Esophagus muscularis mucosa (tissue), 4 donors: ENCODE measurements at regions not wholly inside any gene's neighbourhood (a gene's known extent, or its start where the extent isn't known, plus 50 kb on each side); places are given as distances from the start of the nearest gene placed in this dataset.

ENCODE experiments used
- DNase-seq: peaks from one replicate; pipeline ENCODE4 v3.0.0-alpha.2; 2017; ENCODE audit errors: extremely low spot score
- H3K27ac ChIP-seq, 4 donors: fragments of 200-600 bp; sonication (generic); replicated peaks in 1 of 4; 1 replicate in 3 of 4; 2 replicates in 1 of 4; pipeline ENCODE4 v1.5.1; 2016 to 2019; ENCODE audit warnings: mild to moderate bottlenecking in 1 of 4
- H3K27me3 ChIP-seq, 4 donors: fragments of 200-600 bp; sonication (generic); one replicate each; pipeline versions ENCODE4 v1.5.1 to v1.6.0; 2016 to 2019
- H3K36me3 ChIP-seq, 4 donors: fragments of 200-600 bp; sonication (generic); one replicate each; pipeline ENCODE4 v1.5.1; 2016 to 2019
- H3K4me1 ChIP-seq, 4 donors: fragments of 200-600 bp; sonication (generic); one replicate each; pipeline ENCODE4 v1.5.1; 2016 to 2019
- H3K4me3 ChIP-seq, 4 donors: fragments of 200-600 bp; sonication (generic); 1 replicate in 2 of 4; 2 replicates in 2 of 4; pipeline ENCODE4 v1.5.1; 2016 to 2019; ENCODE audit warnings: mild to moderate bottlenecking in 4 of 4, moderate library complexity in 1 of 4
- H3K9me3 ChIP-seq, 4 donors: fragments of 200-600 bp; sonication (generic); 1 replicate in 3 of 4; 2 replicates in 1 of 4; pipeline ENCODE4 v1.5.1; 2016 to 2019
- EP300 ChIP-seq: sonication (generic); formaldehyde crosslinking; IDR thresholded peaks from one replicate; pipeline ENCODE4 v1.6.1; 2017; ENCODE audit warnings: antibody characterized with exemption
- POLR2A ChIP-seq: fragments of 450-650 bp; IDR thresholded peaks from one replicate; pipeline ENCODE4 v1.6.1; 2017; ENCODE audit warnings: antibody characterized with exemption, moderate library complexity, mild to moderate bottlenecking, low read depth
- POLR2AphosphoS5 ChIP-seq, 2 donors: sonication (generic); formaldehyde crosslinking; IDR thresholded peaks; one replicate each; pipeline ENCODE4 v1.6.1; 2017; ENCODE audit warnings: antibody characterized with exemption in 2 of 2
- WGBS: methylation state at CpG from one replicate; pipeline ENCODE4 v1.1.5; 2018; 5-methylcytosine and 5-hydroxymethylcytosine counted together
- intact Hi-C: fragments of 100-400 bp; cut with DNase I; formaldehyde crosslinking; loops from one replicate; pipeline ENCODE4 v1.15.1; 2023
- TF ChIP-seq, protein P1 (sequence below), 3 experiments: fragments of 200-600 bp in 2 of 3; fragments of 450-650 bp in 1 of 3; sonication (generic) in 2 of 3; IDR thresholded peaks; one replicate each; pipeline ENCODE4 v1.5.1; 2017 to 2019; ENCODE audit warnings: antibody characterized with exemption in 3 of 3, mild to moderate bottlenecking in 2 of 3, moderate library complexity in 1 of 3

DNA sequence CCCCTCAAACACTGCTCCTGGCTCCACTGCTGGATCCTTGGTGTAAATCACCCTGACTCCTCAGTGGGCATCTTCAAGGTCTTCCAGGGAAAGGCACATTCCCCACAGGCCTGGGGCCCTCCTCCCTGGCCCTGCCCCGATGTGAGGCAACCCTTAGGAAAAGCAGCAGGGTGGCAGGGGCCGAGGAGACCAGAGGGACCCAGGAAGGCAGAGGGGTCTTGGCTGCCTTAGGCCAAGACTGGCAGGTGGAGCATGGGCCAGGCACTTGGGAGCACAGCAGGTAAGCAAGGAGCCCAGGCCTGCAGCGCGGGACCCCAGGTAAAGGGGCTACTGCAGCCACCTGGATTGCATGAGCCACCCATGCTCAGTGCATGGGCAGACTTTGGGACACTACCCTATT, 96.9 kb downstream of the GYPC start:
- TF ChIP-seq, protein P1, sequence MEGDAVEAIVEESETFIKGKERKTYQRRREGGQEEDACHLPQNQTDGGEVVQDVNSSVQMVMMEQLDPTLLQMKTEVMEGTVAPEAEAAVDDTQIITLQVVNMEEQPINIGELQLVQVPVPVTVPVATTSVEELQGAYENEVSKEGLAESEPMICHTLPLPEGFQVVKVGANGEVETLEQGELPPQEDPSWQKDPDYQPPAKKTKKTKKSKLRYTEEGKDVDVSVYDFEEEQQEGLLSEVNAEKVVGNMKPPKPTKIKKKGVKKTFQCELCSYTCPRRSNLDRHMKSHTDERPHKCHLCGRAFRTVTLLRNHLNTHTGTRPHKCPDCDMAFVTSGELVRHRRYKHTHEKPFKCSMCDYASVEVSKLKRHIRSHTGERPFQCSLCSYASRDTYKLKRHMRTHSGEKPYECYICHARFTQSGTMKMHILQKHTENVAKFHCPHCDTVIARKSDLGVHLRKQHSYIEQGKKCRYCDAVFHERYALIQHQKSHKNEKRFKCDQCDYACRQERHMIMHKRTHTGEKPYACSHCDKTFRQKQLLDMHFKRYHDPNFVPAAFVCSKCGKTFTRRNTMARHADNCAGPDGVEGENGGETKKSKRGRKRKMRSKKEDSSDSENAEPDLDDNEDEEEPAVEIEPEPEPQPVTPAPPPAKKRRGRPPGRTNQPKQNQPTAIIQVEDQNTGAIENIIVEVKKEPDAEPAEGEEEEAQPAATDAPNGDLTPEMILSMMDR (IDR thresholded peaks at IDR 0.05), result no peak
- TF ChIP-seq POLR2A, result no peak
- TF ChIP-seq EP300, result no peak
- no peak for TF ChIP-seq POLR2AphosphoS5 (IDR thresholded peaks at IDR 0.05)
- intact Hi-C loops, result no loop called here

DNA sequence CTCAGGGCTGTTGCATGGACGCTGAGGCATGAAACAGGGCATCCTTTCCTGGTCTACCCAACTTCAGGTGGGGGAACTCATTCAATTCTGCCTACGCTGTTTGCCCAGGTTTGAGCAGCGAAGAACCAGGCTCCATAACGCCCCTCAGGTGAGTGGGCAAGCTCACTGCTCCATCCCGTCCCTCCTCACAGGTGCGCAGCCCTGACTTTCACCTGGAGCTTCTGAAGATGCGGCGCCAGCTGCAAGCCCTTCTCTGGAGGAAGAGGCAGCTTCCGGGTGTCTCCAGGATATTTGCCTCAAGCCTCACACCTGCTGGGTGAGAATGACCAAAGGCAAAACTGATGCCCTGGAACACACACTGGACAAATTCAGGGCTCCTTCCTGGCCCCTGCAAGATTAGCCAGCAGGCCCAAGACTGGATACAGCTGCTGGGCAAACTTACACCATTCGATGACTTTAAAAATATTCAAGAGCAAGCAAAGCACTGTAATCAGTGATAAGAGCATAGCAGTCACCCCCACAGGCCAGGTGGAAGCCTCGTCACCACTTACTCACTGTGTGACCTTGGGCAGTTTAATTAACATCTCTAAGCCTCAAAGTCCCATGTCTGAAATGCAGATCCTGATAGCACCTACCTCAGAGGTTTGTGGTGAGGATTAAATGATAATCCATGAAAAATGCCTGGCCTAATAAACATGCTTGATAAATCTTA, 97.7 kb downstream of the GYPC start:
- Histone ChIP-seq H3K9me3 (peaks cover 0 to 3% (median 0%) of the 10 kb centered on the region in 4 donors), H3K4me3 (no peak overlapping the region), H3K4me1 (no peaks in the 10 kb centered on the region), H3K27ac (no peak overlapping the region), H3K36me3 (no peaks in the 10 kb centered on the region), H3K27me3 (no peaks in the 10 kb centered on the region)
- no peak for DNase-seq
- no peak for TF ChIP-seq POLR2AphosphoS5 (IDR thresholded peaks at IDR 0.05)
- TF ChIP-seq, protein P1 (IDR thresholded peaks at IDR 0.05), result no peak
- intact Hi-C loops, result no loop called here
- 94% methylated on average over 10 of the region's 11 CpGs for WGBS

More for the DNA sequence above, 96.9 kb downstream of the GYPC start:
- Histone ChIP-seq H3K9me3 (peaks cover 0 to 3% (median 0%) of the 10 kb centered on the region in 4 donors), H3K4me3 (no peak overlapping the region), H3K27me3 (no peaks in the 10 kb centered on the region), H3K4me1 (no peaks in the 10 kb centered on the region), H3K36me3 (no peaks in the 10 kb centered on the region), H3K27ac (no peak overlapping the region)
- DNase-seq, result no peak
- WGBS, result 90% methylated on average over 3 of the region's 4 CpGs

DNA sequence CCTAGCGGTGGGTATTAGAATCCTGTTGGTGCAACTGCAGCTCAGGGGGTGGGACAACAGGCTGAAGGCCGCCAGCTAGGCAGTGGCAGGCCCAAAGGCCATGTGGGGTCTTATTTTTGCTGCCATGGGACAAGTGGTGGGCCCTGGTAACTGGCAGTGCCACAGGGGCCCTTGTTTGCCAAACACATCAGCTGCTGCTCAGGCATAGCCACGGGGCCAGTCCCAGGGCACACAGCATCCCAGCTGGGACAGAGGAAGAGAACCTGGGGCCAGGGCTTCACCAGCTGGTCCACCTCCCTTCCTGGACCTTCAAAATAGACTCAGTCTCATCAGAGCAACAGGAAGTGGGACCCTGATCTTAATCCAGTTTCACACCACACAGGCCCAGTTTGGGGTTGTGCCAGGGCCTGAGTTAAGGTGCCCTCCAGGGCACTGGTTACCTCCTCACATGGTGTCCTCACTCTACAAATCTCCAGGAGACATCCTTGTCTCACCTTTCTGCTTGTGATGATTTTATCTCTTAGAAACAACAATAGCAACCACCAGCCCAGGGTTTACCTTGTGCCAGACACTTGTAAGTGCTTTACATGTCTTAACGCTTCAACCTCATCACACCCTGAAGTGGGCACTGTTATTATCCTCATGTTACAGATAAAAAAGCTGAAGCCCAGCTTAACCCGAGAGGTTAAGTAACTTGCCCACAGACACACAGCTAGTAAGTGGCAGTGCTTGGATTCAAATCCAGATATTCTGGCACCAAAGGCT, 98.5 kb downstream of the GYPC start:
- Histone ChIP-seq H3K9me3 (peaks cover 0 to 3% (median 0%) of the 10 kb centered on the region in 4 donors), H3K27ac (no peak overlapping the region), H3K4me3 (no peak overlapping the region), H3K4me1 (no peaks in the 10 kb centered on the region), H3K27me3 (no peaks in the 10 kb centered on the region), H3K36me3 (no peaks in the 10 kb centered on the region)
- WGBS, result 92% methylated on average over 5 of the region's 5 CpGs
- DNase-seq, result no peak
- intact Hi-C loops, result no loop called here
- no peak for TF ChIP-seq POLR2AphosphoS5 (IDR thresholded peaks at IDR 0.05)
- no peak for TF ChIP-seq POLR2A
- TF ChIP-seq, protein P1 (IDR thresholded peaks at IDR 0.05), result no peak
- no peak for TF ChIP-seq EP300

DNA sequence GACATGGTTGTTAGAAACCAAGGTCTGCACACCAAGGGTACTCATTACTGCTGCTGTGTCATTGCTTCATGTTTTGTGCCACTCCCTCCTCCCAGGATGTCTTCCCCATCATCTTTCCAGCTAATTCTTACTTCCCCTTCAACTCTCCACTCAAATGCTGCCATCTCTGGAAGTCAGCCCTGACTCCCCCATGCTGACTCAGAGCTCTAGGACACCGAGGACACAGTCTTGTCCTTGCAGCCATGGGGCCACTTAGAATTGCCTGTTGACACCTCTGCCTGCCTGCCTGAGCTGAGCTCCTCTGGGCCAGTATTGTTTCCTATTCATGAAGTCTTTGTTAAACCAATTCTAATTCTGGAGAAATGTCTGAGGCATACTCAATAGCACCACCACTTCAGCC, 100.2 kb downstream of the GYPC start:
- Histone ChIP-seq H3K36me3 (no peaks in the 10 kb centered on the region), H3K4me1 (no peaks in the 10 kb centered on the region), H3K9me3 (peaks cover 0 to 3% (median 0%) of the 10 kb centered on the region in 4 donors), H3K4me3 (no peak overlapping the region), H3K27me3 (no peaks in the 10 kb centered on the region), H3K27ac (no peak overlapping the region)
- TF ChIP-seq POLR2AphosphoS5 (IDR thresholded peaks at IDR 0.05) (no peak), EP300 (no peak), POLR2A (no peak)
- TF ChIP-seq, protein P1 (IDR thresholded peaks at IDR 0.05), result no peak
- 86% methylated on average over 1 of the region's 1 CpG for WGBS
- no peak for DNase-seq
- intact Hi-C loops, result no loop called here
